WTC11 (cell line): ENCODE measurements at regions not wholly inside any gene's neighbourhood (a gene's known extent, or its start where the extent isn't known, plus 50 kb on each side); places are given as distances from the start of the nearest gene placed in this dataset.

ENCODE experiments used
- ATAC-seq: fragments of 200-7000 bp; cut with Tn5 transposase; 2 replicates; pipeline ENCODE4 v1.10.0; 2021; ENCODE audit warnings: mild to moderate bottlenecking, moderate library complexity
- CTCF ChIA-PET: fragments of 300-600 bp; sonication (Branson Sonifier 250); formaldehyde crosslinking; loops from one replicate; lab custom pipeline; 2021; ENCODE audit warnings: antibody characterized with exemption; lab: Charles Lee
- POLR2A ChIA-PET: fragments of 350-600 bp; sonication (Branson Sonifier 250); formaldehyde crosslinking; loops from one replicate; lab custom pipeline; 2021; ENCODE audit warnings: antibody characterized with exemption; lab: Charles Lee
- DNase-seq: peaks from one replicate; pipeline ENCODE4 v3.0.0; 2021; ENCODE audit warnings: low spot score
- H3K27ac Mint-ChIP-seq: 2 replicates; pipeline ENCODE4 v1.8.0; 2021; ENCODE audit warnings: mixed read lengths
- H3K27me3 Mint-ChIP-seq: 2 replicates; pipeline ENCODE4 v1.8.0; 2021; ENCODE audit warnings: low read depth, mild to moderate bottlenecking, moderate library complexity, mixed read lengths
- H3K36me3 Mint-ChIP-seq: 2 replicates; pipeline ENCODE4 v1.8.0; 2021; ENCODE audit warnings: mixed read lengths
- H3K4me1 Mint-ChIP-seq: 2 replicates; pipeline ENCODE4 v1.8.0; 2022; ENCODE audit warnings: mixed read lengths
- H3K4me3 Mint-ChIP-seq: 2 replicates; pipeline ENCODE4 v1.8.0; 2021; ENCODE audit warnings: mild to moderate bottlenecking, moderate library complexity, mixed read lengths
- H3K9me3 Mint-ChIP-seq: 2 replicates; pipeline ENCODE4 v1.8.0; 2021; ENCODE audit warnings: mixed read lengths
- ATF1 ChIP-seq: sonication (generic); formaldehyde crosslinking; IDR thresholded peaks from 2 replicates; pipeline ENCODE4 v1.8.1; 2023; ENCODE audit warnings: mild to moderate bottlenecking, moderate library complexity, missing genetic modification reagents
- CREB1 ChIP-seq: sonication (generic); formaldehyde crosslinking; IDR thresholded peaks from 2 replicates; pipeline ENCODE4 v1.8.0; 2023; ENCODE audit warnings: mild to moderate bottlenecking, missing genetic modification reagents
- E2F1 ChIP-seq: sonication (generic); formaldehyde crosslinking; IDR thresholded peaks from 2 replicates; pipeline ENCODE4 v1.8.0; 2022; ENCODE audit warnings: mild to moderate bottlenecking, missing genetic modification reagents
- E2F4 ChIP-seq: sonication (generic); formaldehyde crosslinking; IDR thresholded peaks from 2 replicates; pipeline ENCODE4 v1.8.1; 2022; ENCODE audit warnings: low read depth, mild to moderate bottlenecking, moderate library complexity, missing genetic modification reagents, borderline replicate concordance
- ELF4 ChIP-seq: sonication (generic); formaldehyde crosslinking; IDR thresholded peaks from 2 replicates; pipeline ENCODE4 v1.8.1; 2022; ENCODE audit warnings: low read depth, mild to moderate bottlenecking, moderate library complexity, missing genetic modification reagents
- IRF2 ChIP-seq: sonication (generic); formaldehyde crosslinking; IDR thresholded peaks from 2 replicates; pipeline ENCODE4 v1.8.0; 2022; ENCODE audit warnings: low read depth, missing genetic modification reagents, borderline replicate concordance
- MYBL2 ChIP-seq: sonication (generic); formaldehyde crosslinking; IDR thresholded peaks from 2 replicates; pipeline ENCODE4 v1.8.1; 2023; ENCODE audit warnings: mild to moderate bottlenecking, moderate library complexity, missing genetic modification reagents
- NR2C2 ChIP-seq: sonication (generic); formaldehyde crosslinking; IDR thresholded peaks from 2 replicates; pipeline ENCODE4 v1.8.0; 2022; ENCODE audit warnings: mild to moderate bottlenecking, missing genetic modification reagents
- PREB ChIP-seq: sonication (generic); formaldehyde crosslinking; IDR thresholded peaks from 2 replicates; pipeline ENCODE4 v1.8.1; 2022; ENCODE audit warnings: mild to moderate bottlenecking, missing genetic modification reagents, moderate library complexity, borderline replicate concordance
- RELA ChIP-seq: sonication (generic); formaldehyde crosslinking; IDR thresholded peaks from 2 replicates; pipeline ENCODE4 v1.8.1; 2022; ENCODE audit warnings: missing genetic modification reagents, mild to moderate bottlenecking, borderline replicate concordance
- SMAD3 ChIP-seq: sonication (generic); formaldehyde crosslinking; IDR thresholded peaks from 2 replicates; pipeline ENCODE4 v1.8.0; 2022; ENCODE audit warnings: missing genetic modification reagents, mild to moderate bottlenecking, borderline replicate concordance
- SP1 ChIP-seq: sonication (generic); formaldehyde crosslinking; conservative IDR thresholded peaks from 2 replicates; pipeline ENCODE4 v1.8.1; 2022; ENCODE audit warnings: missing genetic modification reagents
- TEAD4 ChIP-seq: sonication (generic); formaldehyde crosslinking; IDR thresholded peaks from 2 replicates; pipeline ENCODE4 v1.8.0; 2022; ENCODE audit warnings: mild to moderate bottlenecking, missing genetic modification reagents
- ZNF121 ChIP-seq: sonication (generic); formaldehyde crosslinking; IDR thresholded peaks from 2 replicates; pipeline ENCODE4 v1.8.0; 2023; ENCODE audit warnings: missing genetic modification reagents
- ZNF423 ChIP-seq: fragments of 250-450 bp; sonication (Bioruptor Pico); IDR thresholded peaks from 2 replicates; pipeline ENCODE4 v2.1.2; 2022; ENCODE audit warnings: mild to moderate bottlenecking, moderate library complexity
- TF ChIP-seq, protein P1 (sequence below): sonication (generic); formaldehyde crosslinking; IDR thresholded peaks from 2 replicates; pipeline ENCODE4 v1.8.0; 2022; ENCODE audit warnings: missing genetic modification reagents
- TF ChIP-seq, protein P2 (sequence below): fragments of 250-450 bp; sonication (Bioruptor Pico); IDR thresholded peaks from 2 replicates; pipeline ENCODE4 v1.9.0; 2021; ENCODE audit warnings: mild to moderate bottlenecking
- TF ChIP-seq, protein P3 (sequence below): sonication (generic); formaldehyde crosslinking; IDR thresholded peaks from 2 replicates; pipeline ENCODE4 v1.8.1; 2023; ENCODE audit warnings: mild to moderate bottlenecking, missing genetic modification reagents
- TF ChIP-seq, protein P4 (sequence below): sonication (generic); formaldehyde crosslinking; IDR thresholded peaks from 2 replicates; pipeline ENCODE4 v1.8.1; 2023; ENCODE audit warnings: mild to moderate bottlenecking, moderate library complexity, missing genetic modification reagents
- TF ChIP-seq, protein P5 (sequence below): sonication (generic); formaldehyde crosslinking; IDR thresholded peaks from 2 replicates; pipeline ENCODE4 v1.8.1; 2022; ENCODE audit warnings: missing genetic modification reagents, borderline replicate concordance

DNA sequence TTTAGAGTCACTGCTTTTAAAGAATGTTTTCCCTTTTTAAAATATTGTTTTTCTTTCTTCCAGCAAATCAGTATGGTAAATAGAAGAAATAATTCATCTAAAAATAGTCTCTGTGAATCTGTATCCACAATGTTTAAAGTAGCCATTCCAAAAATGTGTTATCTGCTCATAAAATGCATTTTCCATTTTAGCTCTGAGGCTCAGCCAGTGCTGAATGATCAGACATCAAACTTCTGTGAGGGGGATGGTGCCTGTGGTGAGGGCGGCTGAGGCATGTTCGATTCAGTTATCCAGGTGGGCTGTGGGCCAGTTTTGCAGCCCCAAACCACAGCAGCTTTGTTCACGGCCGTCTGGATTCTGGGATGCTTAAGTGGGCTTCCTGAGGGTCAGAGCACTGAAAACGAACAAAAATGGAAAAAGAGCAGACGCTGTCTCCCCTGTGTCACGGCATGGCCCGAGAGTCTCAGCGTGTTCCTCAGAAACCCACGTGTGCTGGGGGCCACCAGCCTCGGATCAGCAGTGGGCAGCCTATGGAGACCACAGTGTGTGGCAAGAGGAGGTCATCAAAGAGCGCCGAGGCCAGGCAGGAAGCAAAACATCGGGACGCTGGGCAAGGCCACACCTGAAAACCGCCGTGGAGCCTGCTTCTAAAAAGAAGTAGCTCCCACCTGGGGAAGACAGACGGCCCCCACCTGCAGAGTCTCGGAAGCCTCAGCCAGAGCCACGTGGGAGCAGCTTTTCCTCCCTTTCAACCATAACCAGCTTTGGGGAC is 134.9 kb upstream of the THBS2 start:
- no peak for DNase-seq
- no peak overlapping the region for H3K27ac Mint-ChIP-seq
- no peaks in the 10 kb centered on the region for H3K4me1 Mint-ChIP-seq
- ATAC-seq = no peak
- H3K4me3 Mint-ChIP-seq = no peak overlapping the region
- ChIA-PET POLR2A (no interaction called here), CTCF (no interaction called here)
- peaks cover 54% of the 10 kb centered on the region for H3K9me3 Mint-ChIP-seq
- peaks cover 48% of the 10 kb centered on the region for H3K36me3 Mint-ChIP-seq
- TF ChIP-seq E2F1 (CRISPR knock-in tag) (no peak), RELA (CRISPR knock-in tag) (no peak), TEAD4 (CRISPR knock-in tag) (no peak), SMAD3 (CRISPR knock-in tag) (no peak), ATF1 (no peak), CREB1 (CRISPR knock-in tag) (no peak), MYBL2 (CRISPR knock-in tag) (no peak), ZNF423 (CRISPR knock-in tag) (no peak), E2F4 (CRISPR knock-in tag) (no peak)
- TF ChIP-seq, protein P1, sequence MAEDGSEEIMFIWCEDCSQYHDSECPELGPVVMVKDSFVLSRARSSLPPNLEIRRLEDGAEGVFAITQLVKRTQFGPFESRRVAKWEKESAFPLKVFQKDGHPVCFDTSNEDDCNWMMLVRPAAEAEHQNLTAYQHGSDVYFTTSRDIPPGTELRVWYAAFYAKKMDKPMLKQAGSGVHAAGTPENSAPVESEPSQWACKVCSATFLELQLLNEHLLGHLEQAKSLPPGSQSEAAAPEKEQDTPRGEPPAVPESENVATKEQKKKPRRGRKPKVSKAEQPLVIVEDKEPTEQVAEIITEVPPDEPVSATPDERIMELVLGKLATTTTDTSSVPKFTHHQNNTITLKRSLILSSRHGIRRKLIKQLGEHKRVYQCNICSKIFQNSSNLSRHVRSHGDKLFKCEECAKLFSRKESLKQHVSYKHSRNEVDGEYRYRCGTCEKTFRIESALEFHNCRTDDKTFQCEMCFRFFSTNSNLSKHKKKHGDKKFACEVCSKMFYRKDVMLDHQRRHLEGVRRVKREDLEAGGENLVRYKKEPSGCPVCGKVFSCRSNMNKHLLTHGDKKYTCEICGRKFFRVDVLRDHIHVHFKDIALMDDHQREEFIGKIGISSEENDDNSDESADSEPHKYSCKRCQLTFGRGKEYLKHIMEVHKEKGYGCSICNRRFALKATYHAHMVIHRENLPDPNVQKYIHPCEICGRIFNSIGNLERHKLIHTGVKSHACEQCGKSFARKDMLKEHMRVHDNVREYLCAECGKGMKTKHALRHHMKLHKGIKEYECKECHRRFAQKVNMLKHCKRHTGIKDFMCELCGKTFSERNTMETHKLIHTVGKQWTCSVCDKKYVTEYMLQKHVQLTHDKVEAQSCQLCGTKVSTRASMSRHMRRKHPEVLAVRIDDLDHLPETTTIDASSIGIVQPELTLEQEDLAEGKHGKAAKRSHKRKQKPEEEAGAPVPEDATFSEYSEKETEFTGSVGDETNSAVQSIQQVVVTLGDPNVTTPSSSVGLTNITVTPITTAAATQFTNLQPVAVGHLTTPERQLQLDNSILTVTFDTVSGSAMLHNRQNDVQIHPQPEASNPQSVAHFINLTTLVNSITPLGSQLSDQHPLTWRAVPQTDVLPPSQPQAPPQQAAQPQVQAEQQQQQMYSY = no peak
- TF ChIP-seq, protein P2, sequence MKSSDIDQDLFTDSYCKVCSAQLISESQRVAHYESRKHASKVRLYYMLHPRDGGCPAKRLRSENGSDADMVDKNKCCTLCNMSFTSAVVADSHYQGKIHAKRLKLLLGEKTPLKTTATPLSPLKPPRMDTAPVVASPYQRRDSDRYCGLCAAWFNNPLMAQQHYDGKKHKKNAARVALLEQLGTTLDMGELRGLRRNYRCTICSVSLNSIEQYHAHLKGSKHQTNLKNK = no peak
- TF ChIP-seq, protein P3, sequence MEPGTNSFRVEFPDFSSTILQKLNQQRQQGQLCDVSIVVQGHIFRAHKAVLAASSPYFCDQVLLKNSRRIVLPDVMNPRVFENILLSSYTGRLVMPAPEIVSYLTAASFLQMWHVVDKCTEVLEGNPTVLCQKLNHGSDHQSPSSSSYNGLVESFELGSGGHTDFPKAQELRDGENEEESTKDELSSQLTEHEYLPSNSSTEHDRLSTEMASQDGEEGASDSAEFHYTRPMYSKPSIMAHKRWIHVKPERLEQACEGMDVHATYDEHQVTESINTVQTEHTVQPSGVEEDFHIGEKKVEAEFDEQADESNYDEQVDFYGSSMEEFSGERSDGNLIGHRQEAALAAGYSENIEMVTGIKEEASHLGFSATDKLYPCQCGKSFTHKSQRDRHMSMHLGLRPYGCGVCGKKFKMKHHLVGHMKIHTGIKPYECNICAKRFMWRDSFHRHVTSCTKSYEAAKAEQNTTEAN (CRISPR knock-in tag) = no peak
- TF ChIP-seq, protein P4, sequence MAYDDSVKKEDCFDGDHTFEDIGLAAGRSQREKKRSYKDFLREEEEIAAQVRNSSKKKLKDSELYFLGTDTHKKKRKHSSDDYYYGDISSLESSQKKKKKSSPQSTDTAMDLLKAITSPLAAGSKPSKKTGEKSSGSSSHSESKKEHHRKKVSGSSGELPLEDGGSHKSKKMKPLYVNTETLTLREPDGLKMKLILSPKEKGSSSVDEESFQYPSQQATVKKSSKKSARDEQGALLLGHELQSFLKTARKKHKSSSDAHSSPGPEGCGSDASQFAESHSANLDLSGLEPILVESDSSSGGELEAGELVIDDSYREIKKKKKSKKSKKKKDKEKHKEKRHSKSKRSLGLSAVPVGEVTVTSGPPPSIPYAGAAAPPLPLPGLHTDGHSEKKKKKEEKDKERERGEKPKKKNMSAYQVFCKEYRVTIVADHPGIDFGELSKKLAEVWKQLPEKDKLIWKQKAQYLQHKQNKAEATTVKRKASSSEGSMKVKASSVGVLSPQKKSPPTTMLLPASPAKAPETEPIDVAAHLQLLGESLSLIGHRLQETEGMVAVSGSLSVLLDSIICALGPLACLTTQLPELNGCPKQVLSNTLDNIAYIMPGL (CRISPR knock-in tag) = no peak
- peaks cover 2% of the 10 kb centered on the region for H3K27me3 Mint-ChIP-seq

- no peak overlapping the region for H3K4me3 Mint-ChIP-seq
- ChIA-PET POLR2A (no interaction called here), CTCF (no interaction called here)
- no peaks in the 10 kb centered on the region for H3K4me1 Mint-ChIP-seq
- DNase-seq (no peak), ATAC-seq (no peak)
- peaks cover 43% of the 10 kb centered on the region for H3K36me3 Mint-ChIP-seq
- H3K9me3 Mint-ChIP-seq = peaks cover 53% of the 10 kb centered on the region
- H3K27ac Mint-ChIP-seq = no peak overlapping the region
- peaks cover 2% of the 10 kb centered on the region; the same call in 1 of the 2 replicates for H3K27me3 Mint-ChIP-seq
- TF ChIP-seq E2F1 (CRISPR knock-in tag) = no peak
- TF ChIP-seq IRF2 (CRISPR knock-in tag) = no peak
- no peak for TF ChIP-seq PREB (CRISPR knock-in tag)
- TF ChIP-seq ZNF121 = no peak
- no peak for TF ChIP-seq SP1
- no peak for TF ChIP-seq NR2C2 (CRISPR knock-in tag)
- TF ChIP-seq, protein P5, sequence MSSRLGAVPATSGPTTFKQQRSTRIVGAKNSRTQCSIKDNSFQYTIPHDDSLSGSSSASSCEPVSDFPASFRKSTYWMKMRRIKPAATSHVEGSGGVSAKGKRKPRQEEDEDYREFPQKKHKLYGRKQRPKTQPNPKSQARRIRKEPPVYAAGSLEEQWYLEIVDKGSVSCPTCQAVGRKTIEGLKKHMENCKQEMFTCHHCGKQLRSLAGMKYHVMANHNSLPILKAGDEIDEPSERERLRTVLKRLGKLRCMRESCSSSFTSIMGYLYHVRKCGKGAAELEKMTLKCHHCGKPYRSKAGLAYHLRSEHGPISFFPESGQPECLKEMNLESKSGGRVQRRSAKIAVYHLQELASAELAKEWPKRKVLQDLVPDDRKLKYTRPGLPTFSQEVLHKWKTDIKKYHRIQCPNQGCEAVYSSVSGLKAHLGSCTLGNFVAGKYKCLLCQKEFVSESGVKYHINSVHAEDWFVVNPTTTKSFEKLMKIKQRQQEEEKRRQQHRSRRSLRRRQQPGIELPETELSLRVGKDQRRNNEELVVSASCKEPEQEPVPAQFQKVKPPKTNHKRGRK (CRISPR knock-in tag) = no peak
- no peak for TF ChIP-seq ELF4
Measured at GRCh38 chr6:169387809-169388383, 134.2 kb upstream of the THBS2 start.
